DMS153 treated with DMSO at 0.1 percent for 48 hours (cell line): ENCODE measurements at regions not wholly inside any gene's neighbourhood (a gene's known extent, or its start where the extent isn't known, plus 50 kb on each side); places are given as distances from the start of the nearest gene placed in this dataset.
"Not testable (repeated sequence)": the region's sequence is repeated elsewhere in the genome, so short reads cannot be mapped to it uniquely, and the experiment has no call there.

Experiments used
- DNase-seq: peaks from one replicate; lab custom pipeline; 2025; ENCODE audit not compliant: unreplicated experiment; lab: John Stamatoyannopoulos, UW

DNA sequence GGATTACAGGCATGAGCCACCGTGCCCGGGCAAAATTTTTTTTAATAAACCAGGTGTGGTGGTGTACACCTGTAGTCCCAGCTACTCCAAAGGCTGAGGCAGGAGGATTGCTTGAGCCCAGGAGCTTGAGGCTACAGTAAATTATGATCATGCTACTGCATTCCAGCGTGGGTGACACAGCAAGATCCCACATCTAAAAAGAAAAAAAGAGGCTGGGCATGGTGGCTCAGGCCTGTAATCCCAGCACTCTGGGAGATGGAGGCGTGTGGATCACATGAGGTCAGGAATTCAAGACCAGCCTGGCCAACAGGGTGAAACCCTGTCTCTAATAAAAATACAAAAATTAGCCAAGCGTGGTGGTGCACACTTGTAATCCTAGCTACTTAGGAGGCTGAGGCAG is 125.6 kb downstream of the ZNF281 start:
- DNase-seq = not testable (repeated sequence)

DNA sequence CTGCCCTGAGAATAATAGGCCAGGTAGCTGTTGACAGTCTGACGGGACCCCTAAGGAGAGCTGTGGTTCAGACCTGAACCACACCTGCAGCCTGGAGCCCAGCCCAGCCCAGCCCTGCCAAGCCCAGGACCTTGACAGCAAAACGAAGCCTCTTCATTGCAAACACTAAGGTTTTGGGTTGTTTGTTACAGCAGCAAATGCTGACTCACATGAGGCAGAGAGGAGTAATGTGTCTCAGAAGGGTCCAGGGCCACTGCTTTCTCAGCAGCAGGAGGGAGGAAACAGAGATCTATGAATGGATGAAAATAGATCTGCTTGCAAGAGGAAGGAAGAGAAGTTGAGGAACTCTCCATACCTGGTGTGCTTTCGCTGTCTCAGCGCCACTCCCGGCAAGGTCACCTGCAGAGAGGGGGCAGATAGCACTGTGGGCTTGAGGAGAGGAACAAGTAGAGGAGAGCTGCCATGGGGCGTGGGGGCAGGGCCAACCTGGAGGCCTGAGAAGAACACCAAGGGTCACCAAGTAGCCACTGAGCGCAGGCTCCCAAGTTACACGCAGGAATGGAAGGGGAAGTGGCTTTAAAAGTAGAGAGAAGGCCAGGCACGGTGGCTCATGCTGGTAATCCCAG is 127.2 kb downstream of the ZNF281 start:
- no peak for DNase-seq

DNA sequence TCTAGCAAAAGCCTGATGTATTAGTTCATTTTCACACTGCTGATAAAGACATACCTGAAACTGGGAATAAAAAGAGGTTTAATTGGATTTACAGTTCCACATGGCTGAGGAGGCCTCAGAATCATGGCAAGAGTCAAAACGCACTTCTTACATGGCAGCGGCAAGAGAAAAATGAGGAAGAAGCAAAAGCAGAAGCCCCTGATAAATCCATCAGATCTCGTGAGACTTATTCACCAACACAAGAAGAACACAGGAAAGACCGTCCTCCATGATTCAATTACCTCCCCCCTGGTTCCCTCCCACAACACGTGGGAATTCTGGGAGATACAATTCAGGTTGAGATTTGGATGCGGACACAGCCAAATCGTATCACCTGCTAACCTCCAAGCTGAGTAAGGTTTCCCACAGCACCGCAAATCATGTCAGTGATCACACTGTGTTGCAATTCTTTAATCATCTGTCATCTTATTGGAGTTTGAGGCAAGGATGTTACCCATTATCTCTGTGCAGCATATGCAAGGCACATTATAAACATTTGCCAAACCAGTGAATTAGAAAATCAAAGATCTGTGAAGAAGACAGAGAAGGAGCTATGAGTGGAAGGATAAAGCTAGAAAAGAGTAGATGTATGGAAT is 128.5 kb downstream of the ZNF281 start:
- DNase-seq = no peak

DNA sequence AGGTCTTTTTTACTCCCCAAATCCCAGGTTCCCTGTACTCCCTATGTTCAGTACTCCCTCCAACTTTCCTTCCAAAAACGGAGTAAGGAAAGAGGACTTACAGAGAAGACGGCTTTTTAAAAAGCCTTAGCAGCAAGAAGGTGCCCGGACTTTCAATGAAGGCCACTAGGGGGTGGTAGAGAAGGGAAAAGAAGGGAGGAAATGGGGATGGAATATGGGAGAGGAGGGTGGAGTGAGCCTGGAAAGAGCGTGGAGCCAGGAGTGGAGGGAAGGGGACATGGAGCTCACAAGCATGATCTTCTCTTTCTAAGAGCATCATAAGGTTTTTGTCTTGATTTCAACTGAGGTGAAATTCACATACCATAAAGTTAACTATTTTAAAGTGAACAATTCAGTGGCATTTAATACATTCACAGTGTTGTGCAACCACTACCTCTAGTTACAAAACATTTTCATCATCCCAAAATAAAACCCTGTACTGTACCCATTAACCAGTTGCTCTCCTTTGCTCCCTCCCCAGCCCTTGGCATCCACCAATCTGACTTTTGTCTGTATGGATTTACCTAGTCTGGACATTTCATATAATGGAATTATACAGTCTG is 129.9 kb downstream of the ZNF281 start:
- peak; percentile 55 for DNase-seq

DNA sequence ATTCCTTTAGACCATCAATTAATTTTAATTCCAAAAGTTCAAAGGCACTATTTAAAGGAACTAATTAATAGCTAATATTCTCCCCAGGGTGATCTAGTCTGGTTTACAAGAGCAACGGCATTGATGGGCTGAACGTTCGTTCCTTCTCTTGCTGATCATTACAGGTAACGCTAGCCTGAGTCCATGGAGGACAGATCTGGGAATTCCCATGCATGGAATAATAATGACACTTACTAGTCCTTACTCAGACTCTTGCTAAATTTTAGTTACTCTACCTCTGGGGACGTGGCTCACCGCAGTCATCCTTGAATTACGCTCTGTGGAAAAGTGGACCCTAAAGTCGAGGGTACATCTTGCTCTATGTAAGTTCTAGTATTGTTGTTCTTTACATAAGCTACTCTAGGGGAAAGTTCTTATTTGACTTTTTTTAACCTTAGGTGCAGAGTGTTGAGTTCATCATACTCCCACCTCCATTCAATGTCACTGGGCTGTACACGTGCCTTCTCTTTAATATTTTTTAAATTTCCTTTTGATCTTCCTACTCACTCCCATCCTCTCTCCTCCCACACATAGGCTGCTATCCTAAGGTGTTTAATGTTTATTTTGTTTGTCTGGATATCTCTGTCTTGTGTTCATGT is 133.9 kb downstream of the ZNF281 start:
- no peak for DNase-seq

DNA sequence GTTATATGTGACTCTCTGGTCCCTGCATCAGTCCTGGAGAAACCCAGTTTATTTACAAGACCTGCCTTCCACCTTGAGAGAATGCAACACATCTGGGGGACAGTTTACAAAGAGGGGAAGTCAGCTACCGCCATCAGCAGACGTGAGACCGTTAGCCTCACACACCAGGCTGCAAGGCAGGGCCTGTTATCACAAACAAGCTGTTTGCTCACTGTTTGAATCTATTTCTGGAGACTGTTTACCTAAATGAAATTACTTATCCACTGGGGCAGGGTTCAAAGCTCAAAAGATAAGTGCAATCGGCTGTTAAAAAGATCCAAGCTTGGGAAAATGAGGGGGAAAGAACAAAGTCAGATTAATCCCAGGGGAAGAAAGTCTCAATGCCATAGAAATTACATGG is 134.4 kb downstream of the ZNF281 start:
- no peak for DNase-seq

DNA sequence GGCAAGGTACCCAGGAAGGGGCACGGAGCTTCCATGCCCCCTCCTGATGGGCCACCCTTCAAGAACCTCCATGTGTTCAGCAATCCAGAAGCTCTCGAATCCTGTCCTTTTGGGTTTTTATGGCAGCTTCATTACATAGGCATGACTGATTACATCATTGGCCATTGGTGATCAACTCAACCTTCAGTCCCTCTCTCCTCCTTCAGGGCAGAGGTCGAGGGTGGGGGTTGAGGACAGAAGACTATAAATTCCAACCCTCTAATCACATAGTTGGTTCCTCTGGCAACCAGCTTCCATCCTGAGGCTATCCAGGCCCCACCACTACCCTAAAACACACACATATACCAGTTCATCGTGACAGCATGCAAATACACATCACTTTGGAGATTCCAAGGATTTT is 135.7 kb downstream of the ZNF281 start:
- DNase-seq = no peak

DNA sequence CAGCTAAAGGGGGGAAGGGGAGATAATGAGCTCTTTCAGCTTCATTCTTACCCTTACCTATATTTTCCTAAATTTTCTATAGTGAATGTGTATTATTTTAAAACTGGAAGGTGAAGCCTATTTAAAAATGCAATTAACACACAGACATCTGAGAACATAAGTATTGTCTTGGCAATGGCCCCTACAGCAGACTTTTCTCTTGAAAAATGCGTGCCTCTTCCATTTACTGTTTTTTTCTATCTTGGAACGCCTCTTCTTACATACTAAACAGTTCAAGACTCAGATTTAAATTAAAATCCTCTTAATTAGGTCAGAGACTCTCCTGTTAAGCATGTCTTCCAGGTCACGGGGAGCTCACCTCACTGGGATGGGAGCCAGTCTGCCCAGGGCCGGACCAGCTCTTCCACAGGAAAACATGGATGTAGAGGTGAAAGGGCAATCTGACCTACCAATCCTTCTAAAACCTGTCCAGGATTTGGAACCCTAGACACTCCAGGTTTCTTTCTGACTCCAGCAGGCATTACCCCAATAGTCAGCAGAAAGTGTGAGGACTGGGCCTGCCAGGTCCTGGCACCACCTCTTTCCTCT is 137.3 kb downstream of the ZNF281 start:
- DNase-seq = no peak

DNA sequence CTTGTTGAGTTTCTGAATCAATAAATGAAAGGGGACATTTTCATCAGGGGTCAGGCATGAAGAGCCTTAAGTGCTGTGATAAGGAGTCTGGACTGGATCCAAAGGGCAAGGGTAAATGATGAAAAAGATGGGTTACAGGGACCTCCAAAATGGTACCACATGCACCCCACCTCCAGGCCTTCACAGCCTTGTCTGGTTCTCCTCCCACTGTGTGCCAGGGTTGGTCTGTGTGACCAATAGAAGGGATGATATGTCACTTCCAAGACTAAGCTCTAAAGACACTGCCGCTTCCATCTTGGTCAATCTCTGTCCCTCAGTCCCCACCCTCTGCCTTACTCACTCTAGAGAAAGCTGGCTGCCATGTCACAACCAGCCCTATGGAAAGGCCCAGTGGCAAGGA is 140.6 kb downstream of the ZNF281 start:
- no peak for DNase-seq

DNA sequence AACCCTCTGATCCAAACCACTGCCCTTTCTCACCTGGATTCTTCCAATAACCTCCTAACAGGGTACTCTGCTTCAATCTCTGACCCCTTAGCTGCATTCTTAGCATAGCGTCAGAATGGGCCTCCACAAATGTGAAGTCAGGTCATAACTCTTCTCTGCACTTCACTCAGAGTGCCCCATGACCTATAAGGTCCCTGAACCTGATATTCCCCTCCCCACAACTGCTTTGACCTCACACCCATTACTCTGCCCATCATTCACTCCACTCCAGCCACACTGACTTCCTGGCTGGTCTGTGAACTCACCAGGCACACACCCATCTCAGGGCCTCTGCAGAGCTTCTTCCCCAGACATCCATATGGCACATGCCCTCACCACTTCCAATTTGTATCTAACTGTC is 141.9 kb downstream of the ZNF281 start:
- no peak for DNase-seq

DNA sequence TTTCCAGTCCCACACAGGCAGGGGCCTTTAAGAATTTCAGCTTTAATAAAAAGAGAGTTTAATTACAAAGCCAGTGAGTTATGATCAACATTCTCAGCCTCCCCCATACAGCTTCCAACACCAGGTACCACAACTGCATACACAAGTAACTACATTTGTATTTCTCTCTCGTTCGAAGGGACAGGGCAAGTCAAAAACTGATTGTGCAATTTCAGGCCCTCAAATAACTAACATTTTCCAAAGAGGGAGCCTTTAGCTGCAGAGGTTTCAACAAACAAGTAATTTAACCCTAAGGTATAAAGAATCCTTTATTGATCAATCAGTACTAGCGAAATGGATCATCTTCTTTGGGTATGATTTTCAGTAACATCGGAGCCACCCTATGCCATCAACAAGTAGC is 142.4 kb downstream of the ZNF281 start:
- DNase-seq = no peak

DNA sequence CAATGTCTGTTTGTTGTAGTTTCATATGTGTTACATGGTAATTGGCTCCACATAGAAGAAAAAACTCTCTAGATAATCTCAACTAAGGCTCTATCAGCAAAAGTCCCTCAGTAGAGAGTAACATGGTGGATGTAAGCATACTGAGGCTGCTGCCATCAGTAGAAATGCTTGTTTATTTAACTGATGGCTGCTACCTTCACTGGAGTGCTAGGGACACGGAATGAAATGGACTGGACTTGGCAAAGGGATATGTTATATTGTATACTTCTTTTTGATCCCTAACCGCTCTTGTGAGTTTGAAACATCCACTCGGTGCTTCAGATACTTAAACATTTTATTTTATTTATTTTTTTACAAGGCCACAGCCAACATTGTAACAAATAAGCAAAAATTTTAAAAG is 143.0 kb downstream of the ZNF281 start:
- no peak for DNase-seq

DNA sequence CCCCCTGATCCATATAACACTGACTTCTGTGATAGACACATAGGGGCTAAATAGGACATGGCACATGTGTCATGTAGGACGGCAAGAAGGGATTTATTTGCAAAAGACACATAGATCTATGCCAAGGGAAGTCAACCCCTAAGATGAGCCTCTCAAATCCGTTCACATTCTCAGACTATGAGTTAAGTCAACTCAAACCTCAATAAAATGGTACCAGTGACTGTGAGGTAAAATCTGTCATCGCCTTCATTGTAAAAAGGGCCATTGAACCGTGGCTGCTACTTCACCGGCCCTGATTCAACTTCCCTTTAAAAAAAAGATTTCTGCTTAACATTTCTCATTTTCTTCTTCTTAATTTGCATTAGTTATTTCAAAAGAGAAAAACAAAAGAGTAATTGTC is 144.0 kb downstream of the ZNF281 start:
- DNase-seq = no peak

DNA sequence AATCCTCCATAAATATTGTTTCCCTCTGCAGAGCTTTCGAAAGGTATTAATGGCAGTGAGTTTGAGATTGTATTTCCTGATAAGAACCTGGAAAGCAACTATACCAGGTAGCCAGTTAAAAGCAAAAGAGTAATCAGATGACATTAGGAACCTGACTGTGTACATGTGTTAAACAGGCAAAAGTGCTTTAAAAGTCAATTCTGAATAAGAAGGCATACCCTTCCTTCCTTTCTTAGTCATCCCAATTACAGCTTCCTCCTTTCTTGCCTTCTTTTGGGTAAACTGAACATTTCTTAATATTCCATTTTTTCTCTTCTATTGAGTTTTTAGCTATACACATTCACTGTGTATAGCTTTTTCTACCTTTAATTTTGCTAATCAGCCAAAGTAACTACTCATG is 144.7 kb downstream of the ZNF281 start:
- DNase-seq = no peak

DNA sequence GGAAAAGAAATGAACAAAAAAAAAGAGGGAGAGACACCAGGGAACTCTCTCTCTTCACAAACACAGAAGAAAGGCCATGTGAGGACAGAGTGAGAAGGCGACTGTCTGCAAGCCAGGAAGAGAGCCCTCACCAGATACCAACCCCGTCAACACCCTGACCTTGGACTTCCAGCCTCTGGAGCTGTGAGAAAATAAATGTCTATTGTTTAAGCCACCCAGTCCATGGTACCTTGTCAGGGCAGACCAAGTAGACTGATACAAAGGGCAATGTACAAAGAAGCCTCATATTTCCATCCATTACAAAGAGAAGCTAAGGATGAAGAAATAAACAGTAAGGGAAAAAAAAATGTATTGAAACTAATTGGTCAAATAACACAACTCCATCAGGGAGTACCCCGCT is 146.6 kb downstream of the ZNF281 start:
- DNase-seq = no peak

DNA sequence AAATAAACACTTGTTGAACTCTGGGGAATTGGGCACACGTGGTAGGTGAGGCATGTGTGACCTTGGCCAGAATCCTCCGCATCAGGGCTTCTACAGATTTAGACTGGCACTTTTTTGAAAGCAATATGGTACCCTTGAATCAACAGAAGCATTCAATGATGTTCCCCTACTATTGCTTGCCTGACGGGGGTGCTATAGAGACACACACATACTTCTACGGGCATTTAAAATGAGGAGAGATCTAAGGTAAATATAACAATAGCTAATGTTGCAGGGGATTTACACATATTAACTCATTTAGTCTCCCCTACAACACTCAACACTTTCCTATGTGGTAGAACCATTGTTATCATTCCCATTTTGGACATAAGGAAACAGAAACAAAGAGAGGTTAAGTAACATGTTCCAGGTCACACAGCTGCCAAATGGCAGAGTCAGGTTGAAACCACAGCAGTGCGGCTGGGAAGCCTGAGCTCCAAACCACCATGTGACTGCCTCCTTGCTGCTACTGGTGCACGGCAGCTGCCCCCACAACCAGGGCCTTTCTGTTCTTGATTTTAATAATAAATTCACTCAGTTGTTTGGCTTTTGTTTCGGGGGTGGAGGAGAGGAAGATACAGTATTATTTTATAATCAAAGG is 147.4 kb downstream of the ZNF281 start:
- DNase-seq = no peak

DNA sequence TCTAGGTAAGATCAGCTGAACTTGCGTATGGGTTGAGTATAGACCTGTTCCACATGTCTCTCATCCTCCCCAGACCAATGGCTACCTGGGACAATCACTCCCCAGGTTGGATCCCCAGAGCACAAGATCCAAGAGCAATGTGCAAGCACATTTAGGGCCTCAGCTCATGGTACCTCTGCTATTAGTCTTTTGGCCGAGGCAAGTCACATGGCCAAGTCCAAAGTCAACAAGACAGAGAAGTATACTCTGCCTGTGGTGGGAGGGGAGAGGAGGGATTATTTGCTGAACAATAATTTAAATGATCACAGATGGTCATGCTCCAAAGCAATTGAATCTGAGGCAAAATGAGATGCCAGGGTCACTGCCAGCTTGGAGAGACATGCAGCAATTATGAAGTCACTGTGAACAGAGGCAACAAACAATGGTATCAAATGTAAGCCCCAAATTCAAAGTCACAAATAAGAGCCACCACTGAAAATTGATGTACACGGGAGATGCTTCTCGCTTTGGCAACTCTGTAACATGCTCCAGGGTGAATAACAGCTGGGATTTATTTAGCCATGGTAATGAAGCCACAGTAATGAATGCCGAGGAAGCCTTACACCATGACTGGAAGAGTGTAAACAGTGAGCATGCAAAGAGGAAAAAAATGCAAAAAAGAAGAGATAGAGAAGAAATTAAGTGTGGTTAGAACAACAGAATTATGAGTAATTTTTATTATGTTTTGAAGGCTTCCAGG is 149.1 kb downstream of the ZNF281 start:
- no peak for DNase-seq

DNA sequence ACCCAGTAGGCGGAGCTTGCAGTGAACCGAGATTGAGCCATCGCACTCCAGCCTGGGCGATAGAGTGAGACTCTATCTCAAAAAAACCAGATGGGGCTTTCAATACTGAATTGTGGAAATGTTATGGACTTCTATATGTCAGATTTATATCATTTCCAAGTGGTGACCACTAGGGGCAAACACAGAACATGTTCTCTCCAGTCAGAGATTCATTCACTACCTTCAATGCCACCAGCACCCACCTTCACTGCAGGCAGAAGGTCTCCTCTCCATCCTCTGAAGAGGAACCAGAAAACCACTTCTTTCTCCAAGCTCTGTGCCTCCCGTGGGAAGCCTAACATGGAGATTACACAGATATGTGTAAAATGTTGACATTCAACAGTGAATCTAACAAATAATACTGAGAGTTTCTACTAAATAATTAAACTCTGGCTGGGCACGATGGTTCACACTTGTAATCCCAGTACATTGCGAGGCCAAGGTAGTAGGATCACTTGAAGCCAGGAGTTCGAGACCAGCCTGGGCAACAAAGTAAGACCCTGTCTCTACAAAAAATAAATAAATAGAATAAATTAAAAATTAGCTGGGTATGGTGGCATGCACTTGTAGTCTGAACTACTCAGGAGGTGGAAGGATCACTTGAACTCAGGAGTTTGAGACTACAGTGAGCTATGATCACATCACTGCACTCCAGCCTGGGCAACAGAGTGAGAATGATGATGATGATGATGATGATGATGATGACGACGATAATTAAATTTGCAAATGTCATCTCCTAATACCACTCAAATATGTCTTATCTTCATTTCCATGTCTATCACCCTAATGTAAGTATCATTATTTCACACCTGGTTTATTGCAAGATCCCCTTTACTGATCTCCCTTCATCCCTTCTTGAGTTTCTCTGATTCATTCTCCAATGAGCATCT is 151.1 kb downstream of the ZNF281 start:
- peak; percentile 13 for DNase-seq

DNA sequence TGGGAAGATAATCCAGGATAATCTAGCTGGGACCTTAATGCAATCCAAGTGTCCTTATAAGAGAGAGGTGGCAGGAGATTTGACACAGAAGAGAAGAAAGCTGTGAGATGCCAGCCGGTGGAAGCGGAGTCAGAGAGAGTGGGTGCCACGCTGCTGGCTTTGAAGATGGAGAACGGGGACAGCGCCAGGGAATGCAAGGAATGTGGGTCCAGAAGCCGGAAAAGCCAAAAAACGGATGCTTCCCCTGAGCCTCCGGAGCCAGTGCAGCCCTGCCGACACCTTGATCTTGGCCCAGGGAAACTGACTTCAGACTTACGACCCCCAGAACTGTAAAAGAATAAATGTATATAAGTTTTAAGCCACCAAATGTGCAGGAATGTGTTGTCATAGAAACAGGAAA is 152.6 kb downstream of the ZNF281 start:
- no peak for DNase-seq

DNA sequence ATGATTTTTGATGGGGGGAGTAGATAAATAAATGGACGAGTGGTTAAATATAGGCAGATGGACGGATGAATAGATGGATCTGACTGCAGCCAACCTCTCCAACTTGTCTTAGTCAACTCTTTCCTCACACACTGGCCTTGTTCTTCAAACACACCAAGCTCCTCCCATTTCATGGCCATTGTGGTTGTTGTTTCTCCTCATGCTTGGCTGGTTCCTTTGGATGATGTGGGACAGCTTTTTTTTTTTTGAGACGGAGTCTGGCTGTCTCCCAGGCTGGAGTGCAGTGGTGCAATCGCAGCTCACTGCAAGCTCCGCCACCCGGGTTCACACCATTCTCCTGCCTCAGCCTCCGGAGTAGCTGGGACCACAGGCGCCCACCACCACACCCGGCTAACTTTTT is 155.2 kb downstream of the ZNF281 start:
- not testable (repeated sequence) for DNase-seq
